ENCODE measurements at regions not wholly inside any gene's neighbourhood (a gene's known extent, or its start where the extent isn't known, plus 50 kb on each side); places are given as distances from the start of the nearest gene placed in this dataset.

DNA sequence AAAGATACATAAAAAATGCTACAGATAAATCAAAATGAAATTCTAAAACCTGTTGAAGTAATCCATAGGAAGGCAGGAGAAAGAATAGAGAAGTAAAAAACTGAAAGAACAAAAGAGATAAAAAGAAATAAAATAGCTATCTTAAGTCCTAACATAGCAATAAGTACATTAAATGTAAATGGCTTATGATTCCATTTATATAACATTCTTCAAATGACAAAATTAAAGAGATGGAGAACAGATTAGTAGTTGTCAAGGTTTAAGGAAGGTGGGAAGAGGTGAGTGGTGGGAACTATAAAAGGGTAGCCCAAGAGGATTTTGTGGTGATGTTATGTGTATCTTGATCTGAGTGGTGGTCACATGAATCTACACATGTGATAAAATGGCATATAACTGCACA, 254.8 kb downstream of the FAM76B start:
- TF ChIP-seq RAD21 (IDR thresholded peaks at IDR 0.05; ENCODE audit: low read length) (no peak), MXI1 (IDR thresholded peaks at IDR 0.05; ENCODE audit: borderline replicate concordance, low read depth, low read length) (no peak), POLR2A (IDR thresholded peaks at IDR 0.05; ENCODE audit: low read depth, low read length) (no peak), CEBPB (IDR thresholded peaks at IDR 0.05; ENCODE audit: low read depth, low read length) (no peak), BHLHE40 (IDR thresholded peaks at IDR 0.05; ENCODE audit: low read depth, low read length) (no peak), RFX5 (IDR thresholded peaks at IDR 0.05; ENCODE audit: low read depth, low read length) (no peak)
- TF ChIP-seq, protein P1, sequence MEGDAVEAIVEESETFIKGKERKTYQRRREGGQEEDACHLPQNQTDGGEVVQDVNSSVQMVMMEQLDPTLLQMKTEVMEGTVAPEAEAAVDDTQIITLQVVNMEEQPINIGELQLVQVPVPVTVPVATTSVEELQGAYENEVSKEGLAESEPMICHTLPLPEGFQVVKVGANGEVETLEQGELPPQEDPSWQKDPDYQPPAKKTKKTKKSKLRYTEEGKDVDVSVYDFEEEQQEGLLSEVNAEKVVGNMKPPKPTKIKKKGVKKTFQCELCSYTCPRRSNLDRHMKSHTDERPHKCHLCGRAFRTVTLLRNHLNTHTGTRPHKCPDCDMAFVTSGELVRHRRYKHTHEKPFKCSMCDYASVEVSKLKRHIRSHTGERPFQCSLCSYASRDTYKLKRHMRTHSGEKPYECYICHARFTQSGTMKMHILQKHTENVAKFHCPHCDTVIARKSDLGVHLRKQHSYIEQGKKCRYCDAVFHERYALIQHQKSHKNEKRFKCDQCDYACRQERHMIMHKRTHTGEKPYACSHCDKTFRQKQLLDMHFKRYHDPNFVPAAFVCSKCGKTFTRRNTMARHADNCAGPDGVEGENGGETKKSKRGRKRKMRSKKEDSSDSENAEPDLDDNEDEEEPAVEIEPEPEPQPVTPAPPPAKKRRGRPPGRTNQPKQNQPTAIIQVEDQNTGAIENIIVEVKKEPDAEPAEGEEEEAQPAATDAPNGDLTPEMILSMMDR (conservative IDR thresholded peaks at IDR 0.05; ENCODE audit: low read depth, low read length): no peak

Measured in IMR-90 (cell line).